ENCODE measurements at regions not wholly inside any gene's neighbourhood (a gene's known extent, or its start where the extent isn't known, plus 50 kb on each side); places are given as distances from the start of the nearest gene placed in this dataset.
"Not testable (repeated sequence)": the region's sequence is repeated elsewhere in the genome, so short reads cannot be mapped to it uniquely, and the experiment has no call there.

GRCh38 chr1:121003230-121003629 is 113.7 kb downstream of the PPIAL4A start:
- DNase-seq (ENCODE audit: low read depth in 2 of 2): not testable (repeated sequence)

DNA sequence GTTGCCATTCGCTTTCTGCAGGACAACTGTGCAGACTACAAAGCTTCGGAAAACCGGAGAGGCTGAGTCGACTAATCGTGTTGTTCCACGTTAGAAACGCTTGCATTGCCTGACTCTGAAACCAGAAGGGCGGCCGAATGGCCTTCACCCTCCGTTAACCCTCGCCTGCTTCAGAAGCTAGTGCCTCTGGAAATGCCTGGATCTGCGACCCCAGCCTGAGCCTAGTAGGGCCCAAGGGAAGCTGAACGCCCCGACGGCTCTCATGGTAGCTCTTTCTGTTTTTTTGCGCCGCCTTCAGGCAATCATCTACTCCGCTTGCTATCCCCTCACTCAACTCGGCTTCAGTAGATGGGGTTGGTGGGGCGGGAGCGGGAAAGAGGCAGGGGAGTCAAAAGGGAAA is 117.3 kb downstream of the PPIAL4A start:
- not testable (repeated sequence) for DNase-seq (ENCODE audit: low read depth in 2 of 2)

DNA sequence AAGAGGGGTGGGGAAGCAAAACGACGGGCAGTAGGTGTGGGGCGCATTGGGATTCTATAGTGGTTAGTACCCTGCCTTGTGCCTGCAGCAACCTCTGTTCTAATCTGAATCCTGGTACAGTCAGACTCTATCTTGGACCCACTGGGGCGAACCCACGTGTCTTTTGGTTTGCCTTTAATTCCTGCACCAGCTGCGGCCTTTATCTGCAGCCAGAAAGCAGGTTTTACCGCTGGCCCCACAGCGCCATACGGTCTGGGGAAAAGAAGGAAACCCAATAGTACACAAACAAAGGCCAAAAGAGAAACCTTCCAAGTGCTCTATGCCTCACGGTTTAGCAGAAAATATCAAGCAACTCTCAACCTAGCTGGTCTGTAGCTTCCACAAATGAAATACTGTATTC is 118.2 kb downstream of the PPIAL4A start:
- not testable (repeated sequence) for DNase-seq (ENCODE audit: low read depth in 2 of 2)

DNA sequence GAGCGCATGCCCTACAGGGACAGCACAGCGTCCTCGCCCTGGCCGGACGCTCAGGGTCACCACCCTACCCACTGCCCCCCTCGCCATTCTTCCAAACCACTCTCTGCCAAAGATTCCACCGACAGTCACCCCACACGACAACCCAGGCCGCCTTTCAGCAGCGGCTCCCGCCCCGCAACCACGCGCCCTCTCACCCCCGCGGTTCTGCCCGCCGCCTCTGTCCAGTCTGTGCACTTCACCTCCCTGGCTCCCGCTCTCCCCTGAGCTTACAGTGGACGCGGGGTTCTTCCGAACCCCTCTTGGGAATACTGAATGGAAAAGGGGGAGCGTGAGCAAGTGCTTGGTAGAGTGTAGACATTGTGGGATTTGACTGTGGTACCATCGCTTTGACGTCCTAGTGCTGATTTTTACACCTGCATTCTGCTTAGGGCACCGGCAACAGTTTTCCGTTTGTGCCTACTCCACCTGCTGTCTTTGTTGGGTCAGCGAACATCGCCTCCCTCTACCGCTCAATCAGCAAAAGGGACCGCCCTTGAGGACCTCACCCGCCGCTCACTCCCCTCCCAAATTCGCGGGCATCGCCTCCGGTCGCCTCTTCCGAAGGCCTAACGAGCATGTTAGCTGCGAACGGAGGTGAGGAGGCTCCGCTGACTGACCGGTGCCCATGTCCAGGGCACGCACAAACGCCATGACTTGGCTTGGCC is 119.1 kb downstream of the PPIAL4A start:
- DNase-seq (ENCODE audit: low read depth in 2 of 2): not testable (repeated sequence)

DNA sequence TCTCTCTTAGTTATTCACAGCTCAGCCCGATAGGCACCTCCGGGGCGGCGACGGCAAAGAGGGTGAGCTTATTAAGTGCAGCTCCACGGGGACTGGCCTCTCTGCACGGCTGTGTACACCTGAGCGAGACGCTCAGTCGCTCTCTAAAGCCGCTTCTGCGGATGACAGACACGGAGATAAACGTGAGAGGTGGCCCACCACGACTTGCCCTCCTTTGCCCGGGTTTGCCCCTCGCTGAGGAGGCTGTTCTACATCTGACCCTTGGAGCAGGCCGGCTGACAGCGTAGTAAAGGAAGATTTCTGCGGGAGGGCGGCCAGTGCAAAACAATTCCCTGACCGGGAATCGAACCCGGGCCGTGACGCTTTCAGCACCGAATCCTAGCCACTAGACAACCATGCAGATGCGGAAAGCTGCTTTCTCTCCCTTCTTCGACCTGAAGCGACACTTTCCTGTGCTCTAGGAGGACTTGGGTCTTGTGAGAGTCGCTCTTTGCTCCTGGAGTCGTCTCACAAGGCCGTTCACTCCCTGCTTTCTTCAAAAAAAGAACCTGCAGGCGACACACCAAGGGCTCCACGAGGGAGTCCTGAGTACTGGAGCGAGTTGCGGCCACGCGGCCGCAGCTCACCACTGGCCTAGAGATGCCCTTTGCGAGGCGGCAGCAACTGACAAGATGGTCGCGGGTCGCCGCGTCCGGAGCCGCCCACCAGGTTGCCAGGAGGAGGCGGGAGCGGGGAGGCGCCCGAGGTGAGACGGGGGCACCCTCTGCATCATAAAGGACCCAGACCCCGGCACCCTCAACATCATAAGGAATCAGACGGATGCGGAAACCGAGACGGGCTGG is 119.9 kb downstream of the PPIAL4A start:
- not testable (repeated sequence) for DNase-seq (ENCODE audit: low read depth in 2 of 2)

DNA sequence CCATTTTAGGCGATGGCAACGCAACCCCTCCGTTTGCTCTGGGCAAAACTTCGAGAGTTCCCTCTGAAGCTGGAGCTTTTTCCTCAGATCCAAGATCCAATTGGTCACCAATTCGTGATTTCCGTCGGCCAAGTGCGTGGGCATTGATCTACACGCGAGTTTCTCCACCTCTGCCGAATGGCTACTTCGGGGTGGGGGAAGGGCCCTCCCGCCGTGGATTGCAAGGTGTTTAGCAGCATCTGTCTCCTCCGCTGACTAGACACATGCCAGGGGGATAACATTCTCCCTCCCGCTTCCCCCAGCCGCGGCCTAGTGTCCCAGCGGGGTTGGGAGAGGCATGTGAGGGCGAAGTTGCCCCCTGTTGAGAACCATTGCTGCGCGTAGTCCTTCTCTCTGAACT is 120.6 kb downstream of the PPIAL4A start:
- not testable (repeated sequence) for DNase-seq (ENCODE audit: low read depth in 2 of 2)

- not testable (repeated sequence) for DNase-seq (ENCODE audit: low read depth in 2 of 2)
Observed at GRCh38 chr1:121013181-121013580, 123.6 kb downstream of the PPIAL4A start.

DNA sequence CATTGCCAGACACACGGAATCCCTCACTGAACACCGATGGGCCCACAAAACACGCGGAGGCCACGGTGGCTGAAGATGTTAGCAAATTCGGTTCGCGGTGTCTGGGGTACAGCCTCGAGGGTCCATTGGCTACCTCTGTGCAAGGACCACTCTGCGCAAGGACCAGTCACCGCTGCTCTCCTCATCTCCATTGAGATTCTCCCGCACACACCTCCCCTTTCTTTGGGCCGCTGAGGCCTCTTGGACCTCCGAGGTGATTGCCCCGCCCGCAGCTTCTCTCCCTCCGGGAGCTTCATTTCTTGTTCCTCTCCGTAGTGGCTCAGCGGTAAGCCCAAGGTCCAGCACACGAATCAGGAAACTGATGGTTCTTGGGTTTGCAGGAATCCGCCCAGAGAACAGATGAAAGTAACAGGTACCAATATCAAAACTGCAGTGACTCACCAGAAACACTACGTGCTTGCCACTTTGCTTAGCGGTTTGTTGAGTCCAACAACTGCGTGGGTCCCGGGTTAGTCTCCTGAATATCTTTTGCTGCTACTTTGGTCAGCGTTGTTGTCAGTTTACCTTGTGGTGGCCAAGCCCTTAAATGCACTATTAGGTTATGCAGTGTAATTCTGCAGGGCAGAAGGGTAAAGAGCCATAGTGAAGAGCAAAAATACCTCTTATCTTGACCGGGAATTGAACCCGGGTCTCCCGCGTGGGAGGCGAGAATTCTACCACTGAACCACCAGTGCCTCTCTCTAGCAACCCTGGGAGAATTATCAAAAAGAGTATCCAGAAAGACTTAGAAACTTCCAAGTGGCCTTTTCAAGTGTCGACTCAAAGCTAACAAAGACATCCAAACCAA is 126.8 kb downstream of the PPIAL4A start:
- DNase-seq (ENCODE audit: low read depth in 2 of 2): not testable (repeated sequence)

DNA sequence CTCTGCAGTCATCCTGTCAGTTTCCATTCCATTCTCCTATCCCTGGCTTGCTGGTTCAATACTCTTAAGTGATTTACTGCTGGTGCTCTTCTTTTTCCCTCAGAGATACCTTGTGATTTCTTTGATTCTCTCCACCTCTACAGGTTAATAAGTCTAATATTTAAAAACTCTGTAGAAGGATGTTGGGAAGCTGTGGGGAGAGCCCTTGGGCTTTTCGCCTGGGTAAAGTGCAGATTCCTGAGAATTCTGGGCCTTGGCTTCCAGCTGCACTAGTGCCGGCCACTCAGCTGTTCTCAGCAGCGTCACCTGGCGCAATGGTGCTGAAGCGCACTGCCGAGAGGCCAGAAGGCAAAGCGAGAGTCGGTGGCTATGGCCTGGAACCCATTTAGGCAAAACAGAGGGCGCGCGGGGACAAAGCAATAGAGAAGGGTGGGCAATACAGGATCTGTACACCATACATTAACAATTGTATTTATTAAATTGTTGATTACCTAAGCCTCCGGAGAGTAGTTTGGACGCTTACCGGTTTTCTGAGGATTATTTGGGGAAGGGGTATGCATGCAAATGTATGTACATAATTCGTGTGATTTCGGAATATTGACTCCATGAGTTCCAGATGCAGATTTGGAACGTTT is 130.3 kb downstream of the PPIAL4A start:
- not testable (repeated sequence) for DNase-seq (ENCODE audit: low read depth in 2 of 2)

DNA sequence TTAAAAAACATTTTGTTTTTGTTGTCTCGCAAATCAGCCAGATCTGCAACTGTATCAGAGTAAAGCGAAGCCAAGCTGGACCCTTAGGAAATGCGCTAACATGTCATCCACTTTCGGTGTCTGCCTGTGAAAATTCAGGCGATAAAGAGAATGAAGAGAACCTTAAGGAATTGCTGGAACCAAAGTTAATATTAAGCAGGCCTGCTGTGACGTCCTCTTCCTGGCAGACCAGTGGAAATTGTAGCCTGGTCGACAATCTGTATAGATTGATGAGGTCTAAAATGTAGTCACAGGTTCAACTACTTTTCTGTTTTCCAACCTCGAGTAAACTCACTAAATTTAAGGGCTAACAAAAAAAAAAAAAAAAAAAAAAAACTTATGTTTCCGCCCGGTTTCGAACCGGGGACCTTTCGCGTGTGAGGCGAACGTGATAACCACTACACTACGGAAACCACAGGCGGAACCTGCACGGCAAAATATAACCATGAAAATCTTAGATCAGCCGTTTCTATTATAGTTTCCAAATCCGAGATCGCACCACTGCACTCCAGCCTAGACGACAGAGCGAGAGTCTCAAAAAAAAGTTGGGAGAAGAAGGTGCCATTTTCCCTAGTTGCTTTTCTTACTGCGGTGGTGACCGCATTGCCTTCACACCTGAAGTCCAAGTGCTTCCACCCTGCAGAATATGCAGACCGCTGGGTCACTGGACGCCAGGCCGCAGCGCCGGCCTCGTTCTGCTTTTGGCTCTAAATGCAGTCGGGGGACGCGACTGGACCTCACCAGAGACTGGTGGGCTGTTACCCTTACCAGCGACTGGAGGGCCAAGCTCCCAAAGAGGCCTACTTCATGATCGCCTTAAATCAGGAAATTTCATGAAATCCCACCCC is 131.0 kb downstream of the PPIAL4A start:
- DNase-seq (ENCODE audit: low read depth in 2 of 2): not testable (repeated sequence)

GRCh38 chr1:121021716-121022115 is 132.1 kb downstream of the PPIAL4A start:
- not testable (repeated sequence) for DNase-seq (ENCODE audit: low read depth in 2 of 2)

GRCh38 chr1:121032878-121033494 is 143.4 kb downstream of the PPIAL4A start:
- DNase-seq (ENCODE audit: low read depth in 2 of 2): not testable (repeated sequence)

GRCh38 chr1:121036792-121037191 is 147.2 kb downstream of the PPIAL4A start:
- not testable (repeated sequence) for DNase-seq (ENCODE audit: low read depth in 2 of 2)

DNA sequence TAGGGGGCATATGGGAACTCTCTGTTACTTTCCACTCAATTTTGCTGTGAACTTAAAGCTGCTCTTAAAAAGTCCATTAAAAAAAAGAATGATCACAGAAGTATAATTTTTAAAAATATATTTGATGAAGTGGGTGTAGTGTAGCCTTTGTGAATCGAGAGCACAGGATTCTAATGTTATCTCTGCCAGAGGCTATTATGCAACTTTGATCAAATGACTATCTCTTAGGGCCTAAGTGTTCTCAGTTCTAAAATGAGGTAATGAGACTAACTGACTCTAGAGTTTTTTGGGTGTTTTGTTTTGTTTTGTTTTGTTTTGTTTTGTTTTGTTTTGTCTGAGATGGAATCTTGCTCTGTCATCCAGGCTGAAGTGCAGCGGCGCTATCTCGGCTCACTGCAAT is 143.2 kb downstream of the FAM72B start:
- DNase-seq (ENCODE audit: low read depth in 2 of 2): not testable (repeated sequence)

DNA sequence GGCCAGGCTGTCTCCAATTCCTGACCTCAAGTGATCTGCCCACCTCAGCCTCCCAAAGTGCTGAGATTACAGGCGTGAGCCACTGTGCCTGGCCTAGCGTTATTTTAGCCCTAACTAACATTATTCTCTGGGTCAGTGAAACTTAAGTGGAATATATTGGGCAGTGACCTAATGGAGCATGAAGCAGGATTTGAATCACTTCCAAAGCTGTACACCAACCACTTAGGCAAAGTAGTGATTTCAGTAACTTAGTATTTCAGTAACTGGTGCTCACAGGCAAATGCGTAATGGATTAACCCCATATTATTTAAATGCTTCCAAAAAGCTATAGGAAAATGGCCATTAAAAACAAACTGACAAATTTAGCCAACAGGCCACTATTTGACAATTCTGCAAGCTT is 142.6 kb downstream of the FAM72B start:
- DNase-seq (ENCODE audit: low read depth in 2 of 2): not testable (repeated sequence)

DNA sequence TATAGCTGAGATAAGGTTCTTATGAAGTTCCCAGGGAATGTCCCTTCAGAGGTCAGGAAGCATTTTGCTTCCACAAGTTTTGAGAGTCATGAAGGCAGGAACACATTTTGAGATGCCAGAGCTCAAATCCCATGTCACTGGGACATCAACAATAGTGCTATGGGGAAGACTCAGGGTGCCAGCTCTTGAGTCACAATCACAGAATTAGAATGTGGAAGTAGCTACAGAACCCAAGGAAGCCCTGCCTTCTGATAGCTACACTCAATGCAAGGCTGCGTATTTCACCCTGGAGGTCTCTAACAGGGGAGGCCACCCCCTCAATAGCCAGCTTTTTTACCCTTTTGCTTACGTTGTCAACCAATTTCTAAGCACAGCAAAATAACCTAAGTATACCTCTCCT is 141.3 kb downstream of the FAM72B start:
- DNase-seq (ENCODE audit: low read depth in 2 of 2): not testable (repeated sequence)

DNA sequence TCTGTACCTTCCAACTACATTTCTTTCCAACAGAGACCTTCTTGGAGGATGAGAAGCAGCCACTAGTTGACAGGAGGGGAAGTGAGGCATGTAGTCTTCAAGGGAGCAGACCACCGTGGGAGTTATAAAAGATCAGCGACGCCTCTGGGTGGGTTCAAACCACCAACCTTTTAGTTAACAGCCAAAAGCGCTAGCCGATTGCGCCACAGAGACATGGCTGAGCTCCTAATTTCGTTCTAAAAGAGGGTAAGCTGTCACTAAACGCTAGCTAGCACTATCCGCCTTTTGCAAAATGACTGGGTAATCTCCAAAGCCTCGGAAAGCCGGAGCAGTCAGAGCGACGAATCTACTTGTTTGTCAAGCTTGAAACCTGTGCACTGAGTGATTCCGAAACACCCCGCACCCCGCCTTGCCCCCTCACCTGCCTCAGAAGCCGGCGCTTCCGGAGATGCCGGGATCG is 135.8 kb downstream of the FAM72B start:
- not testable (repeated sequence) for DNase-seq (ENCODE audit: low read depth in 2 of 2)

DNA sequence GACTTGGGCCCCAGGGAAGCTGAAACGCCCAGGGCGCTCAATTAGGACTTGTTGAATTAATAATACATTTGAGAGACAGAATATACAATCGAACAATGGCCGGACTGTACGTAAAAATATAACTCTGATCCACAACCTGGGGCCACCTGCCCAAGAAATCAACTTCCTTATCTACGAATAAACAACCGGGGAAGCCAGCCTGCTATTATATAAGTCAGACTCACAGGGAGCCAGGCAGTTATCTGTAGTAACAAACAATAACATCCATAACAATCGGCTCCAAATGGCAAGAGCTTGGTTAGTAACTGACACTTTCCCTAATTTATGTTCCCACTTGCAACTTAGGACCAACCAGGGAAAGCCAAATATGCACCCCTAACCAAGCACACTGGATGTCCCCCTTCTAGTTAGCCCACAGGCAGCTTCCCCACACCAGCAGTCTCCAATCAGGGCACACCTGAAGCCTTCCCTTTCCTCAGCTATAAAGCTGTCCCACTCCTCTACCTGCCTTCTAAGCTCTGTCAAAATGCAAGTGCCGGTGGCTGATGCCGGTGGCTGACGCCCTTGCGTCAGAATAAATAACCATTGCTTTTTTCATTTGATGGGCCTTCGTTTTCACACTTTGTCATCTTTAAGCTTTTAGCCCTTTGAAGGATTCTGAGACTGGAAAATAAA is 135.2 kb downstream of the FAM72B start:
- DNase-seq (ENCODE audit: low read depth in 2 of 2): not testable (repeated sequence)

DNA sequence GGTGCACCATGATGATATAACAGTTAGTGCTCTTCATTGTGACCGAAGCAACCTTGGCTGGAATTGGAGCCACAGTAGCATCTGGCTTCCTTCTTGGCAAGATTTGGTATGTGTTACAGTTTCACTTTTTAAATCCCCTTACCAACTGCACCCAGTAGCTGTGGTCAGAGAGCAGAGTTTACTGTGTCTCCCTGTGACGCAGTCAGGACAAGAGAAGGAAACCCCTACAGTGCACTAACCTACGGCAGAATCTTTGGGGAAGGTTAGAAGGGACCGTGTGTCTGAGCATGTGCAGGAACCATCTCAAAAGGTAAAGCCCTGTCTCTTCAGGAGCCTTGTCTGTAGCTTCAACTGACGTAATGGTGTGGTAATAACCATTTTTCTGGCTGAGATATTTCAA is 134.0 kb downstream of the FAM72B start:
- not testable (repeated sequence) for DNase-seq (ENCODE audit: low read depth in 2 of 2)
